ENCODE measurements at regions not wholly inside any gene's neighbourhood (a gene's known extent, or its start where the extent isn't known, plus 50 kb on each side); places are given as distances from the start of the nearest gene placed in this dataset.

DNA sequence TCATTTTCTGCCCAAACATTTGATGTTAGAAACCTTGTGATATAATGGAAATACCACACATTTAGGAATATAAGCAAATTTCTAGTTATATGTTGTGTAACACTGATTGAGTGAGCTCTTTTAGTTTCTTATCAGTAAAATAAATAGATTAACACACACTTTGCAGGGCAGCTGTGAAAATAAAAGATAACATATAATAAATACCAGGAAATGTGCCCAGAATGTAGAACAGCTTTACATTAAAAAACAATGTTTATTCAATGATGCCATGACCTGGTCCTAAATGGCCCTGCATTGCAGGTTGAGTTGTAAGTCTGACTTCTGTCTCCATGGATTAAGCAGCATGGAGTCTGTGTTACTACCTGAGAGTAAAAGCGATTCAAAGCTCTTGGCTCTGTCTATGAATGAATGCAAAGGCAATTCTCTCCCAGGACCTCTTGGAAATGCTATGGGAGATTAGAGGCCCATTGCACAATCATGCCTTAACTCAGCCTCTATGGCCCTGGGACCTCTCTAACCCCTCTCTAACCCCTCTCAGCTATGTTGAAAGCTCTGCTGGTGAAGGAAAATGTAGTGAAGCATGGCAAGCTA is 296.0 kb upstream of the ACTBL2 start:
- peak; percentile 29 for DNase-seq (ENCODE audit: extremely low read depth, low read depth, low spot score)

DNA sequence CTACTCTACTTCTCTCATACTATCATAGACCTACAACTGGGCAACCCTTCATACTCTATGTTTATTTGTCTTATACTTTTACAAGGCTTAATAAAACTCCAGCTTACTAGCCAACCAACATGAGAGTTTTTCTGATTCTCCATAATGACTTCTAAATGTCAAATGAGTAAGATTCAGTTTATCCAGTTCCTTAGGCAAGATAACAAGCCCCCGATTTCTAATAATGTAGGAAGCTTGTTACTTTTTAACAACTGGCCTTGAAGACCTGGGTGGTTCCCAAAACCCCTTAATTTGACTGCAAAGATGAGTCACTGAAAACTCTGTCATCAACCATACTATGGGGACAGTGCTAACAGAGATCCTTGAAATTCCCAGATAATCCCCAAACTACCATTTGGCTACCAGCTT is 294.6 kb upstream of the ACTBL2 start:
- DNase-seq (ENCODE audit: extremely low read depth, low read depth, low spot score): no peak

DNA sequence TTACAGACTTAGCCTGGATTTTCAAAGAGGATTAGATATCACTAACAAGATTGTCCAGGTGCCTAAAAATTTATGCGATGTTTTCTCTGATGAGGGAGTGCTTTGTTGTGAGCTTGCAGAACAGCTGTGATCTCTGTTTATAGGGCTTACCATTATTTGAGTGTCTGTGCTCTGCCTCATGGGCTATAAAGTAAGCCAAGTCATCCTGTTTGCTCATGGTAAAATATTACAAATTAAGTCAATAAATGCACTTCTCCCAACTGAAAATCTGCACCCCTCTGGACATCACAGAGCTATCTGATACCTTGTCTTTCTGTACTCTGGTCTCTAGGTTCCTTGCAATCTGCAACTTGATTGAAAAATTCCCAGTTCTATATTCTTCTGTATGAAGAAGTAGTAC is 293.4 kb upstream of the ACTBL2 start:
- no peak for DNase-seq (ENCODE audit: extremely low read depth, low read depth, low spot score)

DNA sequence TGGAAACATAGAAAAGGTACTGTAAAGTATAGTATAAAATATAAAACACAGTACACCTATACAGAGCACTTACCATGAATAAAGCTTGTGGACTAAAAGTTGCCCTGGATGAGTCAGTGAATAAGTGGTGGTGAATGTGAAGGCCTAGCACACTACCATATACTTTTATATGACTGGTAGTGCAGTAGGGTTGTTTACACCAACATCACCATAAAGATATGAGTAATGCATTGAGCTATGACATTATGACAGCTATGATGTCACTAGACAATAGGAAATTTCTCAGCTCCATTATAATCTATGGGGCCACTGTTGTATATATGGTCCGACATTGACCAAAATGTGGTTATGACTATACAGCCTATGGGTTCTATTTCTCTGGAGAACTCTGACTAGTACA is 291.8 kb upstream of the ACTBL2 start:
- no peak for DNase-seq (ENCODE audit: extremely low read depth, low read depth, low spot score)

DNA sequence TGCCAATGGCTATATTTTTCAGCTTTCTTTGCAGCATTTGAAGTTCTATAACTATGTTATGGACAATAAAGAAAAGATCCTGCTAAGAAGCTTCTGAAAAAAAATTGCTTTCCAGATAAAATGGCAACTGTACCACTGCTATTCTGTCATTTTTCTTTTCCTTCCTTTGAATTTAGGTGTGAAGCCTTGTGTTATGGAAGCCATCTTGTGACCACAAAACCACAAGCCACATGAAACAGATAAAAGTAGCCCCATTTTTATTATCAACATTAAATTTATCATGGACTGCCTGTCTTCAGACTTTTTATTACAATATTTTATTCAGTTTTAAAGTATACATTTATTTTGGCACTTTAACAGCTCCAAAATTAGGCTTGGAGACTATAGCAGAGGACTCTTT is 289.9 kb upstream of the ACTBL2 start:
- DNase-seq (ENCODE audit: extremely low read depth, low read depth, low spot score): no peak

DNA sequence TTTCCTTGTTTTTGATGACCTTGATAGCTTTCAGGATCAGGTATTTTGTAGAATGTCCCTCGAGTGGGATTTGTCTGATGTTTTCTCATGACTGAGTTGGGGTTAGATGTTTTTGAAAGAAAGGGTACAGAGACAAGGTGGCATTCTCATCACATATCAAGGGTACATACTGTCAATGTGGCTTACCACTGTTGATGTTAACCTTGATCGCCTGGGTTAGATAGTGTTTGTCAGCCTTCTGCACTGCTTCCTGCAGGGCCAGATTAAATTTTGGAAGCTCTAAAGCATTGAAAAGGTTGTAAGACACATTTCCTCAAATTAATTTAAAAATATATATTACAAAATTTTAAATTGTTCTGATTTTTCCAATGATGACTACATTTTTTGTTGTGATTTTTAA is 287.4 kb upstream of the ACTBL2 start:
- no peak for DNase-seq (ENCODE audit: extremely low read depth, low read depth, low spot score)

DNA sequence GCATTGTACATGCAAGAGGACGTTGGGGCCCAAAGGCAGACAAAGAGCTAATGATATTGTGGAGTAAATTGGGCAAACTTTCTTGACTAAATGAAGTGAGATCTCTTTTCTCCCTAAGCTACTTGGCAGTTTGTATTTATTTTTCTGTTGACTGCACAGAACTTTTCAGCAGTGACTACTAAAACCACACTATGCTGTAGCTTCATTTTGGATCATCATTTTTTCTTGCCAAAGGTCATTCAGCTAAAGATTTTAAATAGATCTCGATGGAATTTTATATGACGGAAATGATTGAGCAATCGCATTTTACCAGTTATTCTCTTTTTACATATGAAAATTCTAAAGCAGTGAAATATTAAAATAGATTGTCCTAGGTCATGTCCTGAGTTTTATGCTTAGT is 286.1 kb upstream of the ACTBL2 start:
- DNase-seq (ENCODE audit: extremely low read depth, low read depth, low spot score): no peak

DNA sequence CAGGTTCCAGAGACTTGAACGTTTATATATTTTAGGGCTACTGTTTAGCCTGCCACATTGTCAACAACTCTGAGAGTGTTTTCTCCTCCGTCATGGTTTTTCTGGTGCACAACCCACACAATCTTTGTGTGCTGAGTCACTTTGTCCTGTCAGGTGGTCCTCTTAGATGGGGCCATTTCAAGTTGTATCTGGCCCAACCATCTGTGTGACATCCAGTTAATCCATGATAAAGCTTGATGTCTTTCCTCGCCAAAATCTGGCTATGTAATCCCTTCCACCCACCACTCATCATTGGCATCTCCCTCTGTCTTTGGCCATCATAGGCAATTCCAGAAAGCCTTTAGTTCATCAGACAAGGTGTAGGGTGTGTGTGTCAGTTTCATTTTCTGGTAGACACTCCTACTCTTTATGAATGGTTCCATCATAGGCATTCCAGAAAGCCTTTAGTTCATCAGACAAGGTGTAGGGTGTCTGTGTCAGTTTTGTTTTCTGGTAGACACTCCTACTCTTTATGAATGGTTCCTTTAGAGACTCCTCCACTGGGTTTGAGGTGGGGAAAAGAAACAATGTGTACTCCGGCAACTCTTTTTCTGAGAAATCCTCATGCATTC is 282.0 kb upstream of the ACTBL2 start:
- DNase-seq (ENCODE audit: extremely low read depth, low read depth, low spot score): no peak

DNA sequence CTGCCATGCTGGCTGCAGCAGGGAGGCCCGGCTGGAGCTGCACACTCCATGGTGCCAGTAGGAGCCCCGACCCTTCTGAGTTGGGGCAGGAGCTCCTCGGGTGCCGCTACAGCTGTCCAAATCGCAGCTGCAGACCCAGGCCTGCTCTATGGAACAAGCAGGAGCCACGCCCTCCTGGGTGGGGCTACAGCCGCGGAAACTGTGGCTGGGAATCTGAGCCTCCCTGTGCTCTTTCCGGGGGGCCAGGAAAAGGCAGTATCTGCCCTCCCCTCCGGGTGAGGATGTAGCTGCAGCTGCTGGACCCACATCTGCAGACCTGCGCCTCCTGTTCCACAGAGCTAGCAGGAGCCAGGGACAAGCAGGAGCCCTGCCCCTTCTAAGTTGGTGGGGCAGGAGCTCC is 278.9 kb upstream of the ACTBL2 start:
- no peak for DNase-seq (ENCODE audit: extremely low read depth, low read depth, low spot score)

DNA sequence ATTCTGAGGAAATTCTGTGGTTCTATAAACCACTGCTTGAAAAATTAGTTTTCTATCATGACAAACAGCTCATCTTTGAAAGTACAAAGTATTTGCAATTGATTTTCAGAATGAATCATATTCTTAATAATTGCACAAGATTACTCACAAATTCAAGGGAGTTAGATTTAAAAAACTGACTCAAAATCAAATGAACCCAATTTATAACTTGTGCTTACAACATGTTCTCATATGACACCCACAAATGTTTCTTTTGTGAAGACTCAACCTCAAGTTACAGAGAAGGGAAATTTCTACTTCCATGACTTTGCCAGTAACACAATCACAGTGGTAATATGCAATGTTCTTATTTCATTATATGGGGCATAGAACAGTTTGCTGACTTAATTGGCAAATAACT is 272.0 kb upstream of the ACTBL2 start:
- no peak for DNase-seq (ENCODE audit: extremely low read depth, low read depth, low spot score)

DNA sequence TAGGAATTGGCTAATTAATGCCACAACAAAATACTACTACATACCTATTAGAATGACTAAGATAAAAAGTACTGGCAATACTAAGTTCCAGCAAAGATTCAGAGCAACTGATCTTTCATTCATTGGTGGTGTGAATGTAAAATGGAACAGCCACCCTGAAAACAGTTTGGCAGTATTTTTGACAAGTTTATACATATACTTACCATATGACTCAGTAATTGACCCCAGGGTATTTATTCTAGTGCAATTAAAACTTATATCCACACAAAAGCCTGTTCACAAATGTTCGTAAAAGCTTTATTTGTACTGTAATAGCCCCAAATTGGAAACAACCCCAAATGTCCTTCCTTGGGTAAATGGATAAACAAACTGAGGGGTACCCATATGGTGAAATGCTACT is 270.8 kb upstream of the ACTBL2 start:
- DNase-seq (ENCODE audit: extremely low read depth, low read depth, low spot score): no peak

DNA sequence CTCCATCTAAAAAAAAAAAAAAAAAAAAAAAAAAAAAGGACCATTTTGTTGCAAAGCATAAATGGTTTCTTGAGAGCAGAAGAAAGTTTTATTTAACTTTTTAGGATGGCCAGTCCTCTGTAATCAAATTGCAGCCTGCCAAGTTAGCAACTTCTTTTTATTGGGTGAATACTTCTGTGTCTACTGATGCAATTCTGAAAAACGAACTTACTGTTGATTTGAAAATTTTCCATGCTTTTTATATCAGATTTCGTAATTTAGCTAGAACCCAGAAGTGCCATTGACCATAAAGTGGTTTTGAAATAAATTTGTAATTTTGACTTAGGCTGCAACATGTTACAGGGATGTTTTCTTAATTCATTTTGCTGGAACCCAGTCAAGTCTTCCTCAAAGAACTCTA is 269.1 kb upstream of the ACTBL2 start:
- DNase-seq (ENCODE audit: extremely low read depth, low read depth, low spot score): no peak

DNA sequence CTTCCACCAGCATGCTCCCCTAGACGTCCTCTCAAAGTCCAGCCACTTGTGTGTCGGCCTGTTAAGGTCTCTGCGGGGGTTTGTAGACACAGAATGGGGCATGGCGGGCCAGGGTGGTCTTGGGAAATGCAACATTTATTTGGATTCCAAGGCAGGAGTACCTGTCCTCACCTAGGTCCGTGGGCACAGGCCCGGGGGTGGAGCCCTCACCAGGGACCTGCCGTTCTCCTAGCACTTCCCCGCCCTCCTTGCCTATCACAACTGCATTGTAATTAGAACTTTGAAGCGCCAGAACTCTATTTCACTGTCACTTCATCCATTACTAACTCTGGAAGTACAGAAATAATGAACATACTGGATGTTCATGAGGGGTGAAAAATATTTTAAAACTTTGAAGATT is 268.3 kb upstream of the ACTBL2 start:
- no peak for DNase-seq (ENCODE audit: extremely low read depth, low read depth, low spot score)

DNA sequence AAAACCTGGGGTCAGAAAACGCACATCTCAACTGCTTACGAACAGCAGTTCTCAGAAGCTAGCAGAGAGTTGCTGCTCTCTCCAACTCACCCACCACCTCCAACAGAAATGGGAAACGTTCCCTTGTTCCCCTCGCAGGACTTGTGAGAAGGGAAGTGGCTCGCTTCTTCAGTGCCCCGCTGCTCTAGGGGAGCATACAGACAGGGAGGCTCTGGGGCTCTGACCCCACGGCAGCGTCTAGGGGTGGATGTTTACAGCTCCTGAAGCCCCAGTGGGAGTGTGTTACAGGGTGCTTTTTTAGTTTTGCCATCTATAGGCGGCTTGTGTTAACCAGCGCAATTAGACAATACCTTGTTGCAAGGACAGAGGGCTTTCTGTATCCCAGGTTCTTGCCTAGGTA is 267.7 kb upstream of the ACTBL2 start:
- DNase-seq (ENCODE audit: extremely low read depth, low read depth, low spot score): no peak

DNA sequence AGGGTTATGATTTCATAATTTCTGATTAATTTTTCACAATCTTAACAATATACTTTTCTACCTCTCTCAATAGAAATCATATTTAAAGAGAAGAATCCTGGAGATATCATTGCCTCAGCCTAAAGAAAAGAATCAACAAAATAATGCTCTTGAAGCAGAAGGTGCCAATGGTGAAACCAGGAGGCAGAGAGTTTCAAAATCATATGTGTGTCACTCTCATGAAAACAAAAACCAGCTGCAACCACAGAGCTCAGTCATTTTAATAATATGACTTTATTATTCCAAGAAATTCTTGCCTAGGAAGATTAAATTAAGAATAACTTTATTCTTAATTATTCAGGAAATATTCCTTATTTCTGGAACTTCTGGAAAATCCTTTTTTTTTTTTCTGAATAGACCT is 266.8 kb upstream of the ACTBL2 start:
- DNase-seq (ENCODE audit: extremely low read depth, low read depth, low spot score): no peak

DNA sequence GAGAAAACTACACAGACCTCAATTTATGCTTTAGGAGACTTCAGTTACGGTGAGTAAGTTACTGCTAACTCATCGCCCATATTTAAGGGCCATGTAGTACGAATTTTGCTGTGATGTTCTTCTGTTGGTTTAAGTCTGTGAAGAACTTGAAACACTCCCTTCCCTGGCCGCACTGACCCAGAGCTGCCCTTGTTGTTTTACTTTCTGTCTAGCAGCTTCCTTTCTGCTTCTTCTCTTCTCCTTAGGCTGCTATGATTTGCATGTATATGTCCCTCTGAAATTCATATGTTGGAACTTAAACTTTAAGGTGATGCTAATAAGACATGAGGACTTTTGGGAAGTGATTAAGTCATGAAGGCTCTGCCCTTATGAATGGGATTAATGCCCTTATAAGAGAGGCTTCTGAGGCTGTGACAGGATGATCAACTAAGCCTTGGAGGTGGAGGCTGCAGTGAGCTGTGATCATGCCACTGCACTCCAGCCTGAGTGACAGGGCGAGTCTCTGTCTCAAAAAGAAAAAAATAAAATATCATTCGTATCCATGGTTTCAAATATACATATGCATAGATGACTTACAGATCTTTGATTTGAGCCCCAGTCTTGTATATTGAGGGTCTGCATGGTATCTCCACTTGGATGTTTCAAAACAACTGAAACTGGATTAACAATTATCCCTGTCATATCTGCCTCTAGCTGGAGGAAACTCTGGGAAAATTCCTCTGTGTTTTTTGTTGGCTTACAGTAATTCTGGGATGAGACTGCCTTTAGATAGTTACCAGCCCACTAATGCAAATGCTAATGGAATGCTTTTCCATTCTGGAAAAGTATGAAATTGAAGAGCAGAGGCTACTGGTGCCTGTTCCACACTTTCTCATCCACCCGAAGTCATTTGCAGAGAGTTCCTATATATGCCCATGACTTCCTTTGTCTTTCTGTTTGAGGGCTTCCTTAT is 263.4 kb upstream of the ACTBL2 start:
- DNase-seq (ENCODE audit: extremely low read depth, low read depth, low spot score): no peak

DNA sequence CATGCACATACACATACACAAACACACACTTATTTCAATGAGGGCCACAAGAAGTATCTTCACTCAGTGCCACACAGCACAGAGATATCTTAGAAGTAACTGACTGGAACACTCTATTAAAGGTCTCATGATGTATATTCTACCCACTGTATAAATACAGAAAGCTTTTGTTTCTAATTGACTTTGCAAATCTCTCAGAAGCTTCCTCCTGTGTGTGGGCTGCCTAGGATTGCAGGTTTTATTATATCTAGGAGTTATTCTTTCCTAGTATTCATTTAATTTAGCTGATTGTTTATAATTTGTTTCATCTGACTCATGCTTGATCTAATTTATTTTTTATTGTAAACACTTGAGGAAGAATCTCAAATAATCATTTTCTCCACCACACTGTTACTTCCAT is 262.4 kb upstream of the ACTBL2 start:
- DNase-seq (ENCODE audit: extremely low read depth, low read depth, low spot score): no peak

DNA sequence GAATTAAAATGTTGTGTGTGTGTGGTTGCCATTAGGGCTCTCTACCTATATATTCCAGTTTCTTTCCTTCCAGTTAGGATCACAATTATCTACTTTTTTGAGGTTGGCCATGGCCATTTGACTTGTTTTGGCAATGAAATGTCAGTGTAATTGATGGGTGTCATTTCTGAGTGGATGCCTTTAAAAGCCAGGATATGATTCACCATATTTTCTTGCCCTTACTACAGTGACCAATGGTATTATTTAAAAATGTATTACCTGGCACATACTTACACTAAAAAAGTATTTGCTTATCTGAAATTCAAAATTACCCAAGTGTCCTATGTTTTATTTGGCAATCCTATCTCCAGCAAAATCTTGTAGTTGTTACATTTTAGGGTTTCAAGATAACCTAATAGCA is 258.7 kb upstream of the ACTBL2 start:
- no peak for DNase-seq (ENCODE audit: extremely low read depth, low read depth, low spot score)

DNA sequence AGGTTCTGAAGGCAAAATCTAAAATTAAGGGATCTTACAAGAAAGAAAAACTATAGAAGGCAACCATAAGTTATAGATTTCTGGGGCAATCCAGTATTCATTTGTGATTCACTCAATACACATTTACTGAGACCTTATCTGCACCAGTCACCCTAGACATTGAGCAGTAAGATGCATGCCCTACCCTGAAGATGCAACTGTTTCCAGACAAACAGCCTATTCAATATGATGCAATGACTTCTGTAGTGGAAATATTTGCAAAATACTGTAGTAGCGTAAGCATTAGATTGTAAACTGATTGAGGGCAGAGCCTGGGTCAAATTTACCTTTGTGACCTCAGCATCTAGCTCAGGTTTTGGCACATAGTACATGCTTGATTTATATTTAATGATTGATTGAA is 256.2 kb upstream of the ACTBL2 start:
- DNase-seq (ENCODE audit: extremely low read depth, low read depth, low spot score): no peak

DNA sequence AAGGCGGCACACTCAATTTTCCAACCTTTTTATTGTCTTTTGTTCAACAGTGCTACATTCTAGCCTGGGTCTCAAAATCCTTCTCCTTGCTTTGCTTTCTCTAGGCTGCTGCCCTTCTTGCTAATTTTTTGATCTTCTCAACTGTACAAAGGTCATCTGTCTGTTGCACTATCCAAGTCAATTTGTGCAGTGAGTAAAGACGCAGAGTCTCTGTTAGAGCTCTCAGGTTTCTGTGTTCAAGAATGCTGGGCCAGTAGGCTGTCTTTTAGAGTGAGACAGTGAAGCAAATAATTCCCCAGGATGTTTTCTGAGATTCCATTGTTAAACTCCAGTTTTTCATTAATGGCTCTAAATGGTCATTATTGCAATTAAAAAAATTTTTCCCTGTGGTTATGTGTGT is 255.7 kb upstream of the ACTBL2 start:
- DNase-seq (ENCODE audit: extremely low read depth, low read depth, low spot score): no peak

DNA sequence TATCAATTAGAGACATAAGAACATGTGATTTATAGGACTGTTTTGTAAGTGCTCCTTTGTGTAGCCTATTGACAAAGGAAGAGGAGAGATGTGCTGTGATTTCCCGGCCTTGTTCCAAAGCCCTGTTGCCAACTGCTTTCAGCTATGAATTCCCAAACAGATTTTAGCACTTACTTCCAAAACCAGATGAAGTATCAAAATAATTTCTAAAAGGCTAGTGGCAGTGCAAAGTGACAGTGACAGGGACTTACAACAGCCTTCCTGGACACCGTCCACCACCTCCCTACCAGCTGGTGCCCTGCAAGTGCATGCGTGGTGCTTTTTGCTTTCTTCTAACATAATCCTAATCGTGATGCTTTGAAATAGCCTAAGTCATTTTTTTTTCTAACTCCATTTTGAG is 254.1 kb upstream of the ACTBL2 start:
- DNase-seq (ENCODE audit: extremely low read depth, low read depth, low spot score): no peak
